Urothelium cell line (cell line): ENCODE measurements at regions not wholly inside any gene's neighbourhood (a gene's known extent, or its start where the extent isn't known, plus 50 kb on each side); places are given as distances from the start of the nearest gene placed in this dataset.

Experiments used
- DNase-seq: peaks from one replicate; pipeline ENCODE4 v3.0.0; 2011; ENCODE audit warnings: low spot score, mixed read lengths
- FAIRE-seq: peaks from 2 replicates; lab custom pipeline; 2011; peaks lifted over from hg19 to GRCh38; lab: Jason Lieb, UNC

- FAIRE-seq (no peak), DNase-seq (peak; percentile 50)
Observed at GRCh38 chr13:106063591-106064313, 471.7 kb downstream of the EFNB2 start.

- DNase-seq (no peak), FAIRE-seq (no peak)
Observed at GRCh38 chr13:106061781-106062180, 473.7 kb downstream of the EFNB2 start.

GRCh38 chr13:106056851-106057250 lies 478.6 kb downstream of the EFNB2 start:
- FAIRE-seq (no peak), DNase-seq (no peak)

- DNase-seq, result no peak
- FAIRE-seq, result no peak
Observed at GRCh38 chr13:106052200-106052767, 483.2 kb downstream of the EFNB2 start.

- FAIRE-seq (no peak), DNase-seq (no peak)
Observed at GRCh38 chr13:106049171-106049570, 486.3 kb downstream of the EFNB2 start.

- no peak for FAIRE-seq
Observed at GRCh38 chr13:106048386-106048785, 487.1 kb downstream of the EFNB2 start.

GRCh38 chr13:106047859-106048258 lies 487.6 kb downstream of the EFNB2 start:
- DNase-seq (no peak), FAIRE-seq (no peak)

More at GRCh38 chr13:106048386-106048785, 487.1 kb downstream of the EFNB2 start:
- no peak for DNase-seq

- no peak for FAIRE-seq
- DNase-seq, result no peak
Observed at GRCh38 chr13:106042996-106043581, 492.4 kb downstream of the EFNB2 start.

- DNase-seq, result no peak
- FAIRE-seq, result no peak
Observed at GRCh38 chr13:106041445-106041844, 494.0 kb downstream of the EFNB2 start.

GRCh38 chr13:106038752-106039151 lies 496.7 kb downstream of the EFNB2 start:
- FAIRE-seq, result no peak
- peak; percentile 37 for DNase-seq

GRCh38 chr13:106036870-106037269 lies 498.6 kb downstream of the EFNB2 start:
- DNase-seq (no peak), FAIRE-seq (no peak)

GRCh38 chr13:106034201-106034600 lies 501.3 kb downstream of the EFNB2 start:
- FAIRE-seq (no peak), DNase-seq (peak; percentile 6)

- DNase-seq (no peak), FAIRE-seq (no peak)
Observed at GRCh38 chr13:106033659-106034058, 501.8 kb downstream of the EFNB2 start.

GRCh38 chr13:106032441-106032840 lies 503.0 kb downstream of the EFNB2 start:
- FAIRE-seq, result no peak
- no peak for DNase-seq

- DNase-seq, result no peak
- FAIRE-seq, result no peak
Observed at GRCh38 chr13:106029676-106030290, 505.7 kb downstream of the EFNB2 start.

- no peak for DNase-seq
Observed at GRCh38 chr13:106028911-106029310, 506.6 kb downstream of the EFNB2 start.

GRCh38 chr13:106011600-106011999 lies 523.9 kb downstream of the EFNB2 start:
- FAIRE-seq (no peak), DNase-seq (no peak)

More at GRCh38 chr13:106028911-106029310, 506.6 kb downstream of the EFNB2 start:
- no peak for FAIRE-seq

- FAIRE-seq (no peak), DNase-seq (no peak)
Observed at GRCh38 chr13:106010836-106011235, 524.6 kb downstream of the EFNB2 start.

- no peak for DNase-seq
- FAIRE-seq, result no peak
Observed at GRCh38 chr13:106008540-106008939, 526.9 kb downstream of the EFNB2 start.

- FAIRE-seq, result no peak
- no peak for DNase-seq
Observed at GRCh38 chr13:106007156-106007555, 528.3 kb downstream of the EFNB2 start.

GRCh38 chr13:106003651-106004050 lies 531.8 kb downstream of the EFNB2 start:
- DNase-seq, result no peak
- no peak for FAIRE-seq

- FAIRE-seq (no peak), DNase-seq (no peak)
Observed at GRCh38 chr13:106001443-106001842, 534.0 kb downstream of the EFNB2 start.
